DLD1 (cell line): ENCODE measurements at regions not wholly inside any gene's neighbourhood (a gene's known extent, or its start where the extent isn't known, plus 50 kb on each side); places are given as distances from the start of the nearest gene placed in this dataset.
"Not testable (repeated sequence)": the region's sequence is repeated elsewhere in the genome, so short reads cannot be mapped to it uniquely, and the experiment has no call there.

Source experiments
- in situ Hi-C: cut with HindIII; loops from 2 replicates; pipeline ENCODE4 v1.10.0; 2017; ENCODE audit warnings: low sequenced_read_pairs

DNA sequence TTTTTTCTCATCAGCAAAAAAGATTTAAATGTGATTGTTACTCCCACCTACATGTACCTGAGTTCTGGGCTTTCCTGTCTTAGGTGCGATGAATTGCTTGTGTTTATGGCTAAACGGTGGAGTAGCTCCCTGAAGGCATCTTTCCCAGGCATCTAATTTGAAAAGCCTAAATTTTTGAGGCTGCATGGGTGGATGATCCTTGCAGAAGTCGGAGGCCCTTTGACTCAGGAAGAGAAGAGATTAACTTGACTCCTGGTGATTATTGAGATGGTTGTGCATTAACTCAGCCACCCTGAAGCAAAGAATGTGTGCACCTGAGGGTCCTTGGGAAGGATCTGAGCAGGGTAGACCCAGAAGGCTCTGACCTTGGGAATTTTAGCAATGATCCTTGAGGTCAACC lies 155.6 kb upstream of the SEMA3C start:
- in situ Hi-C loops = no loop called here

DNA sequence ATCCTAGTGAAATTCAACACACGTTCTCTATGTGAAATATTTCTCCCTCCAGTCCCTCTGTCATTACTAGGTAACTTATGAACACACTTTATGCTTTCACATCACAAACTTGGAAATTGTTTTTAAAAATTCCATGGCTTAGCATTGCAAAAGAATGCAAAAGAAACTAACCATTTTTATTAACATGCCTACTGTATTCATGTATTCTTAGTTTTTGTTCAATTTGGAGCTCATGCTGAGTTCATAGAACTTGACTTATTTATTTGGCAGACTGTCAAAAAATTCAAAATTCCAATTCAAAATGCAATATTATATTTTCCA lies 155.0 kb upstream of the SEMA3C start:
- in situ Hi-C loops = no loop called here

DNA sequence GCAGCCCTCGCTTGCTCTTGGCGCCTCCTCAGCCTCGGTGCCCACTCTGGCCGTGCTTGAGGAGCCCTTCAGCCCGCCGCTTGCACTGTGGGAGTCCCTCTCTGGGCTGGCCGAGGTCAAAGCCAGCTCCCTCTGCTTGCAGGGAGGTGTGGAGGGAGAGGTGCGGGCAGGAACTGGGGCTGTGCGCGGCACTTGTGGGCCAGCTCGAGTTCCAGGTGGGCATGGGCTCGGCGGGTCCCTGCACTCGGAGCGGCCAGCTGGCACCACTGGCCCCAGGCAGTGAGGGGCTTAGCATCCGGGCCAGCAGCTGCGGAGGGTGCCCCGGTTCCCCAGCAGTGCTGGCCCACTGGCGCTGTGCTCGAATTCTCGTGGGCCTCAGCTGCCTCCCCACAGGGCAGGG lies 152.1 kb upstream of the SEMA3C start:
- in situ Hi-C loops = no loop called here

GRCh38 chr7:81066797-81067196 lies 147.9 kb upstream of the SEMA3C start:
- in situ Hi-C loops = no loop called here

DNA sequence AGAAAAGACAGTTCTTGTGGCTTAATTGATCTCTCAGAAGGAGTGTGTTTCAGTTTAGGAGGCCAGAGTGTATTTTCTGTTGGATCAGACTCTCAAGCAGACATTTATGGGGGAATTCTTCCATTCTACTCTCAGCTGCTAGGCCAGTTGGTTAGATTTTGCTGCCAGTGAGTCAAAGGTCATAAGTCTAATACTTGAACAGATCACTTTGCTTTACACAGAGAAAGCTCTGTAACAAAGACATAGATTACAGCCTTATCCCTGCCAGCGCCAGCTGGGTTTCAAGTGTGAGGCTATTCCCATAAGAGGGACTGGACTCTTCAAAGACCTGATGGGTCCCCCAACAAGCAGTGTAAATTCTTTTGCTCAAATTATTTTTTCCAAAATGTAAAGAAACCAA lies 145.6 kb upstream of the SEMA3C start:
- in situ Hi-C loops = no loop called here

DNA sequence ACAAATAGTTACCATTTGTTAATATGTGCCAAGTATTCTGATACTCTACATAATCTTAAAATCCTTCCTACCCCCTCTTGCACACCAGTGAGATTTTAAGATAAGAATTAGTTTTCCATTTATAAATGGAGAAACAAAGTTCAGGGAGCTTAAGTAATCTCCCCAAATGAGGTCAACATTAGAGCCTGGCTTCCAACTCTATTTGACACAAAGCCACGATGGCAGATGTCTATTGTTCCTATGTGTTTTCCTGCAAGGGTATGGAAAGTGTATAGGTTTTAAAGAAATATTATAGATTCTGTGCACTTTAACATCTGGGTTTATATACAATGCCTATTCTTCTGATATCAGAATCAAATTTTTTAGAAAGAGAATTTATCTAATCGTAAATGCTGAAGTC lies 143.9 kb upstream of the SEMA3C start:
- in situ Hi-C loops = no loop called here

DNA sequence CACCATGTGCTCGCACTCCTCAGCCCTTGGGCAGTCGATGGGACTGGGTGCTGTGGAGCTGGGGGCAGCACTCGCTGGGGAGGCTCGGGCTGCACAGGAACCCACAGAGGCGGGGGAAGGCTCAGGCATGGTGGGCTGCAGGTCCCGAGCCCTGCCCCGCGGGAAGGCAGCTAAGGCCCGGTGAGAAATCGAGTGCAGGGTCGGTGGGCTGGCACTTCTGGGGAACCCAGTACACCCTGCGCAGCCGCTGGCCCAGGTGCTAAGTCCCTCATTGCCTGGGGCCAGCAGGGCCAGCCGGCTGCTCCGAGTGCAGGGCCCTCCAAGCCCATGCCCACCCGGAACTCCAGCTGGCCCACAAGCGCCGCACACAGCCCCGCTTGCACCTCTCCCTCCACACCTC lies 138.6 kb upstream of the SEMA3C start:
- in situ Hi-C loops = not testable (repeated sequence)

- in situ Hi-C loops = no loop called here
Observed at GRCh38 chr7:81053623-81054022, 134.8 kb upstream of the SEMA3C start.

DNA sequence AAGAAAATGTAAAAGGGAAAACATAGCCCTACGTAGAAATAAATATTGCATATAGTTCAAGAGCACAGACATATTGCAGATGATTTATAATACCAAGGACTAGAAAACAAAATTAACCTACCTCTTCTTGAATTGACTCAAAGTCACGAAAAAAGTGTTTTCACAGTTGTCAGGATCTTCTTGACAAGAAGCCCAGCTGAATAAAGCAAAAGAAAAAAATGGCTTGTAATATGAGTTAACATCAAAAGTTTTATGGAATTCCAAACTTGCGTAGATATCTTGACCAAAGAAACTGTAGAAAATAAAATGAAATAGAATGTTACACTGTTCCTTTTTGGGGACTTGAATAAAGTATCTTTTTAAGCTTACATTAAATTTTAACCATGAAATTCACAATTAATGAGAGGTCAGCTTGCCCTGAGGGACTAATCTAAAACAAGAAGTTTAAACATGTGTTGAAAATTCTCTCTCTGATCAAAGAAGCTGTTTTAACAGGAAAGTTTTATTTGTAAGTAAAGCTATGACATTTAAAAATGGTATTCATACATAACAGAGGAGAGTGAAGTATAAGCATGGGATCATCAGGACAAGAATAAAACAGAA lies 133.1 kb upstream of the SEMA3C start:
- in situ Hi-C loops = no loop called here

DNA sequence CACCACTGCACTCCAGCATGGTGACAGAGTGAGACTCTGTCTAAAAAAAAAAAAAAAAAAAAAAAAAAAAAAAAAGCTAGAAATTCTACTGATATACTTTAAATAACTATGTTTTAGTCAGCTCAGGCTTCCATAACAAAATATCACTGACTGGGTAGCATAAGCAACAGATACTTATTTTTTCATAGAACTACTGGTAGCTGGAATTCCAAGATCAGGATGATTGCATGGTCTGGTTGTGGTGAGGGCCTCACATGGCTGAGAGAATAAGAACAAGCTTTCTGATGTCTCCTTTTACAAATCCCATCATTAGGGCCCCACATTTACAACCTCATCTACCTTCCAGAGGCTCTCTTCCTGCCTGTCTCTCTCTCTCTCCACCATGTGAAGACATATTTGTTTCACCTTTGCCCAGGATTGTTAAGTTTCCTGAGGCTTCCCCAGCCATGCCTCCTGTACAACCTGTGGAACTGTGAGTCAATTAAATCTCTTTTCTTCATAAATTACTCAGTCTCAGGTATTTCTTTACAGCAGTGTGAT lies 126.7 kb upstream of the SEMA3C start:
- in situ Hi-C loops = no loop called here

GRCh38 chr7:81042646-81043045 lies 123.8 kb upstream of the SEMA3C start:
- in situ Hi-C loops = not testable (repeated sequence)

DNA sequence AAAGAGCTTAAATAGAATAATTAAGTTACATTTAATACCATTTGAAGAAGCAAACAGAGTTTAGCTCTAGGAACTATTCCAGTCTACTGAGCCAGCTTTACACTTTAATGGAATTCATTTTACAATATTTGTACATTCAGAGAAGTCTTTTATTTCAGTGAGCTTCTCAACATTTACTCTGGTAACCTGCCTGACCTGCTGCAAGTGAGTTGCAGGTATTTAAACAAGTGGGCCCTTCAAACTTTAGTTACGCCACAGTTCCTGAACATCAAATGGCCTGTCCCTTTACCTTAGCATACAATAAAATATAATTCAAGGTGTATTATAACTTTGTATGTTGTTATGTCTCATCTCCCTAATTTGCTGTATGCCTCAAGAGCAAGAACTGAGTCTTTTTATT lies 121.6 kb upstream of the SEMA3C start:
- in situ Hi-C loops = no loop called here

- in situ Hi-C loops = no loop called here
Observed at GRCh38 chr7:81036871-81037270, 118.0 kb upstream of the SEMA3C start.

- in situ Hi-C loops = no loop called here
Observed at GRCh38 chr7:81036057-81036456, 117.2 kb upstream of the SEMA3C start.

DNA sequence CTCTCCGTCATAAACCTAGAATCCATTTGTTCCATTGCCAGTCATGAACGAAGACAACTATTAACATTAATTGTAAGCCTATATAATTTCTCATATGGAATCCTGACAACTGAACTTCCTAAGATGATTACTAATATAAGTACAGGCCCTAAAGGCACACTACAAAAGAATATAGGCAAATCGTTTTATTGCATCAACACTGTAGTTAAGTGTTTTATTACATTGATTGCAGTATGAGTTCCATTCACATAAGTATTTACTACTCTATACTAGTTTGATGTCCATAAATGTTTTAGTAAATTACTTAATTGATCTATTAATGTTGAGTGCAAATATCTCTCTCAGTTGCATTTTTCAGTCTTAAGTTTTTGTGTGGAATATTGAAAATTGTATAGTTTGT lies 113.1 kb upstream of the SEMA3C start:
- in situ Hi-C loops = no loop called here

DNA sequence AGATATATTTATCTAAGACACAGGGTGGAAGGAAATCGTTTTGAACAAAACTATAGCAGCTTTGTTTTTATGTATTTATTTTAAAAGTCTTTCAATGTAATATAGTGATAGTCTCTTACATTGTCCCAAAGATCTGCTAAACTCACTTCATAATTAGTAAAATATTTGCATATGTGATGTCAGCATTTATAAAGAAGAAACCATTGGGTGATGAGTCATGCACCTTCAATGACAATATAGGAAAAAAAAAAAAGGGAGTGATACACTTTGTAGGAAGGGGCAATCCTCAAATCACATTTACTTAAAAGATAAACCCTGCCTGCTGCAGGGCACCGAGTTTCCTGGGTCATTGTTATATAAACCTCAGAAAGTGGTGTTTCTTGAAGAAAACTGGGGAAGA lies 112.4 kb upstream of the SEMA3C start:
- in situ Hi-C loops = no loop called here

GRCh38 chr7:81030472-81030871 lies 111.6 kb upstream of the SEMA3C start:
- in situ Hi-C loops = no loop called here

- in situ Hi-C loops = no loop called here
Observed at GRCh38 chr7:81029511-81029910, 110.7 kb upstream of the SEMA3C start.

GRCh38 chr7:81025360-81025759 lies 106.5 kb upstream of the SEMA3C start:
- in situ Hi-C loops = no loop called here

- in situ Hi-C loops = no loop called here
Observed at GRCh38 chr7:81014908-81015307, 96.1 kb upstream of the SEMA3C start.

- in situ Hi-C loops = no loop called here
Observed at GRCh38 chr7:81014266-81014665, 95.4 kb upstream of the SEMA3C start.

- in situ Hi-C loops = no loop called here
Observed at GRCh38 chr7:81013083-81013817, 94.4 kb upstream of the SEMA3C start.

DNA sequence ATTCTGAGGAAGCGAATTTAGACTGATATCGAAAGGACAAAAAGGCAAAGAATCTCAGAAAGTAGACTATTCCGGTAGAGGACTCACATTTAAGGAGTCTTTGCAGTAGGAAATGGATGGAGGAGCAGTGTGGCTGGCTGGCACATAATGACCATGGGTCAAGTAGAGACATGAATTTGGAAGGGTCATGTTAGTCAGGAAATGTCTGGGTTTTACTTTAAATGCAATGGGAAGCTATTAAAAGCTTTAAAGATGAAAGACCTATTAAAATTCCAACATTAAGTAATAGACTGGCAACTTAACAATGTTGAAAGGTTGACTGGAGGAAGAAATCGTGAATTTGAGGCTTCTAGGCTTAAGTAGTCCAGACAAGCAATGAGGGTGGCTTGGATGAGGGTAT lies 90.0 kb upstream of the SEMA3C start:
- in situ Hi-C loops = no loop called here
